ENCODE measurements at regions not wholly inside any gene's neighbourhood (a gene's known extent, or its start where the extent isn't known, plus 50 kb on each side); places are given as distances from the start of the nearest gene placed in this dataset.
"Not testable (repeated sequence)": the region's sequence is repeated elsewhere in the genome, so short reads cannot be mapped to it uniquely, and the experiment has no call there.

GRCh38 chr21:9663914-9664729, 857.3 kb upstream of the TPTE start:
- H3K4me1 Mint-ChIP-seq; H3K4me3 ChIP-seq (ENCODE audit: low read length); H3K36me3 ChIP-seq (ENCODE audit: insufficient read depth, low read length); H3K27me3 ChIP-seq (ENCODE audit: insufficient read depth, low read length, poor library complexity, severe bottlenecking); H3K27ac Mint-ChIP-seq; POLR2A ChIA-PET; CTCF ChIA-PET; H3K4me1 ChIP-seq (ENCODE audit: insufficient read depth, low read length); H3K27me3 Mint-ChIP-seq; H3K36me3 Mint-ChIP-seq; H3K9me3 ChIP-seq (ENCODE audit: low read length); H3K9me3 Mint-ChIP-seq; DNase-seq; H3K27ac ChIP-seq (ENCODE audit: low read depth, low read length); H3K4me3 Mint-ChIP-seq: not testable (repeated sequence)

- H3K27ac Mint-ChIP-seq; H3K4me3 ChIP-seq (ENCODE audit: low read length); CTCF ChIA-PET; H3K4me1 Mint-ChIP-seq; H3K4me3 Mint-ChIP-seq; H3K27me3 ChIP-seq (ENCODE audit: insufficient read depth, low read length, poor library complexity, severe bottlenecking); H3K4me1 ChIP-seq (ENCODE audit: insufficient read depth, low read length); H3K9me3 Mint-ChIP-seq; H3K27ac ChIP-seq (ENCODE audit: low read depth, low read length); H3K27me3 Mint-ChIP-seq; DNase-seq; H3K36me3 ChIP-seq (ENCODE audit: insufficient read depth, low read length); POLR2A ChIA-PET; H3K9me3 ChIP-seq (ENCODE audit: low read length); H3K36me3 Mint-ChIP-seq: not testable (repeated sequence)
Measured at GRCh38 chr21:9675811-9676210, 845.6 kb upstream of the TPTE start.

DNA sequence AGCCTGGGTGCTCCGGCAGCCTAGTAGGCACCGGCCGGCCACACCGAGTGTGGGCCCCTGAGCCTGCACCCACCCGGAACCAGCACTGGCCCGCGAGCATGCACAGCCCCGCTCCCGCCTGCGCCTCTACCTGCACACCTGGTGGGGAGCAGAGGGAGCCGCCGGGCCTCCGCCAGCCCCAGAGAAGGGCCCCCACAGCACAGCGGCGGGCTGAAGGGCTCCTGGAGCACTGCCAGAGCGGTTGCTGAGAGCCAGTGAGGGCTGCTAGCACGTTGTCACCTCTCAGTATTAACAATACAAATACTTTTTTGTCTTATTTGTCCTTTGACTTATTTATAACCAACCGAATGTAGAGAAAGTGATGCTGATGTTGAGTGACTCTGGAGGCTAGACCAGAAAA, 842.4 kb upstream of the TPTE start:
- H3K4me3 ChIP-seq (ENCODE audit: low read length); POLR2A ChIA-PET; H3K27ac ChIP-seq (ENCODE audit: low read depth, low read length); H3K36me3 ChIP-seq (ENCODE audit: insufficient read depth, low read length); H3K27me3 Mint-ChIP-seq; H3K27me3 ChIP-seq (ENCODE audit: insufficient read depth, low read length, poor library complexity, severe bottlenecking); H3K4me3 Mint-ChIP-seq; DNase-seq; H3K36me3 Mint-ChIP-seq; H3K4me1 ChIP-seq (ENCODE audit: insufficient read depth, low read length); H3K9me3 ChIP-seq (ENCODE audit: low read length); H3K9me3 Mint-ChIP-seq; H3K4me1 Mint-ChIP-seq; H3K27ac Mint-ChIP-seq; CTCF ChIA-PET: not testable (repeated sequence)

- H3K4me3 Mint-ChIP-seq; DNase-seq; POLR2A ChIA-PET; H3K4me1 ChIP-seq (ENCODE audit: insufficient read depth, low read length); H3K36me3 ChIP-seq (ENCODE audit: insufficient read depth, low read length); H3K27ac ChIP-seq (ENCODE audit: low read depth, low read length); H3K4me1 Mint-ChIP-seq; H3K4me3 ChIP-seq (ENCODE audit: low read length); H3K9me3 ChIP-seq (ENCODE audit: low read length); CTCF ChIA-PET; H3K27me3 Mint-ChIP-seq; H3K27ac Mint-ChIP-seq; H3K9me3 Mint-ChIP-seq; H3K27me3 ChIP-seq (ENCODE audit: insufficient read depth, low read length, poor library complexity, severe bottlenecking); H3K36me3 Mint-ChIP-seq: not testable (repeated sequence)
Measured at GRCh38 chr21:9688945-9689344, 832.4 kb upstream of the TPTE start.

DNA sequence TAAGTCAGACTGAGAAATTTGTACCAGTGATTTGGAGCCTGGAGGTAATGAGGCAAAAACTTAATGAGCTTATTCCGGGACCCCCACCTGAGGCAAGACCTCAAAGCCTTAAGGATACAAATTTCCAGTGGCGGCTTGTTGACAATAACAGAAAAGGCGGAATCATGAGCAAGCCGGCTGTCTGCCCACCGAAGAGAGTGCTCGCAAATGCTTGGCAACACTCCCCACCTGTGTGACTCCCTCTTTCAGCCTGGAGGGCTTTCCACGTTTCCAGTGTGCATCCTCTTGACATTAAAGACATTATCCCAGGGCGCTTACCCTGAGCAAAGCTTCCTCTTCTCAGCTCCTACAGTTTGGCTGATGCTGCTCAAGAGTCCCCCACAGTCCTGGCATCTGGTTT, 830.4 kb upstream of the TPTE start:
- H3K4me3 ChIP-seq (ENCODE audit: low read length); H3K27me3 Mint-ChIP-seq; H3K27ac ChIP-seq (ENCODE audit: low read depth, low read length); H3K4me1 Mint-ChIP-seq; H3K9me3 Mint-ChIP-seq; H3K27me3 ChIP-seq (ENCODE audit: insufficient read depth, low read length, poor library complexity, severe bottlenecking); H3K36me3 Mint-ChIP-seq; H3K4me1 ChIP-seq (ENCODE audit: insufficient read depth, low read length); DNase-seq; H3K4me3 Mint-ChIP-seq; H3K27ac Mint-ChIP-seq; H3K9me3 ChIP-seq (ENCODE audit: low read length); POLR2A ChIA-PET; CTCF ChIA-PET; H3K36me3 ChIP-seq (ENCODE audit: insufficient read depth, low read length): not testable (repeated sequence)

DNA sequence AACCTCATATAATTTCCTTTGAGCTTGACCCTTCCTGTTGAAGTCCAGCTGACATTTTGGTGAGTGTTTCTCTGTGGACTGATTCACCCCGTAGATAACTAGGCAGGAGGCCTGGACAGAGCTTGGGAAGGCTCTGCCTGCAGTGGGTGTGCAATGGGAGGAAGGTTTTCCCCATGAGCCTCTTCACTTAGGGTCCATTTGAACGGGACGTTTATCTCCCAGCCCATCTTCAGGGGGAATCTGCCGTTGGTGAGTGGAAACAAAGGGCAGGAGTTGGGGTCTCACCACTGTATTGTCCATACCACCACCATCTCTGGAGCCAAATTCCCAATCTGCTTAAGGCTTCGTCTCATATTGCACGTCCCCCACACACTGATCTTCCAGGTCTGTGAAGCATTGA, 825.6 kb upstream of the TPTE start:
- H3K9me3 ChIP-seq (ENCODE audit: low read length); CTCF ChIA-PET: not testable (repeated sequence)

GRCh38 chr21:9697751-9698150, 823.6 kb upstream of the TPTE start:
- H3K4me1 Mint-ChIP-seq; H3K36me3 ChIP-seq (ENCODE audit: insufficient read depth, low read length); H3K4me3 ChIP-seq (ENCODE audit: low read length); H3K27ac ChIP-seq (ENCODE audit: low read depth, low read length); POLR2A ChIA-PET; DNase-seq; H3K36me3 Mint-ChIP-seq; H3K9me3 ChIP-seq (ENCODE audit: low read length); H3K27me3 ChIP-seq (ENCODE audit: insufficient read depth, low read length, poor library complexity, severe bottlenecking); H3K27me3 Mint-ChIP-seq; H3K9me3 Mint-ChIP-seq; H3K27ac Mint-ChIP-seq; H3K4me1 ChIP-seq (ENCODE audit: insufficient read depth, low read length); H3K4me3 Mint-ChIP-seq; CTCF ChIA-PET: not testable (repeated sequence)

More for the DNA sequence above, 825.6 kb upstream of the TPTE start:
- H3K27me3 Mint-ChIP-seq; H3K4me1 ChIP-seq (ENCODE audit: insufficient read depth, low read length); POLR2A ChIA-PET; H3K36me3 ChIP-seq (ENCODE audit: insufficient read depth, low read length); H3K27ac ChIP-seq (ENCODE audit: low read depth, low read length); H3K9me3 Mint-ChIP-seq; H3K27ac Mint-ChIP-seq; DNase-seq; H3K4me3 Mint-ChIP-seq; H3K4me3 ChIP-seq (ENCODE audit: low read length); H3K4me1 Mint-ChIP-seq; H3K27me3 ChIP-seq (ENCODE audit: insufficient read depth, low read length, poor library complexity, severe bottlenecking); H3K36me3 Mint-ChIP-seq: not testable (repeated sequence)

GRCh38 chr21:9705016-9705415, 816.4 kb upstream of the TPTE start:
- DNase-seq; H3K4me1 ChIP-seq (ENCODE audit: insufficient read depth, low read length); H3K4me3 ChIP-seq (ENCODE audit: low read length); H3K4me3 Mint-ChIP-seq; H3K36me3 ChIP-seq (ENCODE audit: insufficient read depth, low read length); H3K9me3 Mint-ChIP-seq; POLR2A ChIA-PET; H3K27me3 Mint-ChIP-seq; H3K27ac Mint-ChIP-seq; H3K4me1 Mint-ChIP-seq; H3K9me3 ChIP-seq (ENCODE audit: low read length); CTCF ChIA-PET; H3K27ac ChIP-seq (ENCODE audit: low read depth, low read length); H3K36me3 Mint-ChIP-seq; H3K27me3 ChIP-seq (ENCODE audit: insufficient read depth, low read length, poor library complexity, severe bottlenecking): not testable (repeated sequence)

DNA sequence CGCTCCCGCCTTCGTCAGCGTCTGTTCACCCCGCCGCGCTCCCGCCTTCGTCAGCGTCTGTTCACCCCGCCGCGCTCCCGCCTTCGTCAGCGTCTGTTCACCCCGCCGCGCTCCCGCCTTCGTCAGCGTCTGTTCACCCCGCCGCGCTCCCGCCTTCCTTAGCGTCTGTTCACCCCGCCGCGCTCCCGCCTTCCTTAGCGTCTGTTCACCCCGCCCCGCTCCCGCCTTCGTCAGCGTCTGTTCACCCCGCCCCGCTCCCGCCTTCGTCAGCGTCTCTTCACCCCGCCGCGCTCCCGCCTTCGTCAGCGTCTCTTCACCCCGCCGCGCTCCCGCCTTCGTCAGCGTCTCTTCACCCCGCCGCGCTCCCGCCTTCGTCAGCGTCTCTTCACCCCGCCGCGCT, 815.9 kb upstream of the TPTE start:
- not testable (repeated sequence) for H3K4me1 Mint-ChIP-seq; H3K9me3 Mint-ChIP-seq; H3K4me1 ChIP-seq (ENCODE audit: insufficient read depth, low read length)

More for the DNA sequence above, 815.9 kb upstream of the TPTE start:
- CTCF ChIA-PET; H3K27me3 ChIP-seq (ENCODE audit: insufficient read depth, low read length, poor library complexity, severe bottlenecking); POLR2A ChIA-PET; H3K27me3 Mint-ChIP-seq; H3K4me3 ChIP-seq (ENCODE audit: low read length); H3K36me3 Mint-ChIP-seq; H3K9me3 ChIP-seq (ENCODE audit: low read length); H3K4me3 Mint-ChIP-seq; H3K27ac Mint-ChIP-seq; H3K27ac ChIP-seq (ENCODE audit: low read depth, low read length); H3K36me3 ChIP-seq (ENCODE audit: insufficient read depth, low read length); DNase-seq: not testable (repeated sequence)
